ENCODE measurements at regions not wholly inside any gene's neighbourhood (a gene's known extent, or its start where the extent isn't known, plus 50 kb on each side); places are given as distances from the start of the nearest gene placed in this dataset.
"Not testable (repeated sequence)": the region's sequence is repeated elsewhere in the genome, so short reads cannot be mapped to it uniquely, and the experiment has no call there.

DNA sequence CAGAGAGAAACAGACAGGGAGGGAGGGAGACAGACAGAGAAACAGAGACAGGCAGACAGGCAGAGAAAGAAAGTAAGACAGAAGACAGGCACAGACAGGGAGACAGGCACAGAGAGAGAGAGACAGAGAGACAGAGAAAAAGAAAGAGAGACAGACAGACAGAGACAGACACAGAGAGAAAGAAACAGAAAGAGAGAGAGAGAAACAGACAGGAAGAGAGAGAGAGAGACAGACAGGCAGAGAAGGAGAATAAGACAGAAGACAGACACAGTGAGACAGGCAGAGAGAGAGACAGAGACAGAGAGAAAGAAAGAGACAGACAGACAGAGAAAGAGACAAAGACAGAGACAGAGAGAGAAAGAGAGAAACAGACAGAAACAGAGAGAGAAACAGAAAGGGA, 754.8 kb upstream of the DEFB115 start:
- Histone ChIP-seq H3K27me3 (ENCODE audit: insufficient read depth, low read depth) (peaks cover 31% of the 10 kb centered on the region; the same call in 1 of the 2 replicates), H3K27ac (no peak overlapping the region), H4K20me1 (ENCODE audit: insufficient read depth) (no peaks in the 10 kb centered on the region), H3K36me3 (ENCODE audit: low read depth) (no peaks in the 10 kb centered on the region), H3K4me3 (no peak overlapping the region), H3K4me2 (no peak overlapping the region), H2AFZ (no peak overlapping the region), H3K9me3 (ENCODE audit: insufficient read depth, low read depth) (no peaks in the 10 kb centered on the region), H3K9me2 (ENCODE audit: insufficient read depth) (no peaks in the 10 kb centered on the region), H3K4me1 (replicated peaks; ENCODE audit: insufficient read depth) (no peaks in the 10 kb centered on the region), H3K79me2 (ENCODE audit: low read depth) (no peaks in the 10 kb centered on the region), H3F3A (ENCODE audit: insufficient read depth, low read depth) (no peaks in the 10 kb centered on the region)
- CTCF ChIA-PET: no interaction called here
- BruUV-seq (replicated peaks): no TSS peak
- POLR2A ChIA-PET (ENCODE audit: unreplicated experiment): no interaction called here
- no peak for TF ChIP-seq EZH2 (IDR thresholded peaks at IDR 0.05; ENCODE audit: low read depth)
- TF ChIP-seq, protein P1, sequence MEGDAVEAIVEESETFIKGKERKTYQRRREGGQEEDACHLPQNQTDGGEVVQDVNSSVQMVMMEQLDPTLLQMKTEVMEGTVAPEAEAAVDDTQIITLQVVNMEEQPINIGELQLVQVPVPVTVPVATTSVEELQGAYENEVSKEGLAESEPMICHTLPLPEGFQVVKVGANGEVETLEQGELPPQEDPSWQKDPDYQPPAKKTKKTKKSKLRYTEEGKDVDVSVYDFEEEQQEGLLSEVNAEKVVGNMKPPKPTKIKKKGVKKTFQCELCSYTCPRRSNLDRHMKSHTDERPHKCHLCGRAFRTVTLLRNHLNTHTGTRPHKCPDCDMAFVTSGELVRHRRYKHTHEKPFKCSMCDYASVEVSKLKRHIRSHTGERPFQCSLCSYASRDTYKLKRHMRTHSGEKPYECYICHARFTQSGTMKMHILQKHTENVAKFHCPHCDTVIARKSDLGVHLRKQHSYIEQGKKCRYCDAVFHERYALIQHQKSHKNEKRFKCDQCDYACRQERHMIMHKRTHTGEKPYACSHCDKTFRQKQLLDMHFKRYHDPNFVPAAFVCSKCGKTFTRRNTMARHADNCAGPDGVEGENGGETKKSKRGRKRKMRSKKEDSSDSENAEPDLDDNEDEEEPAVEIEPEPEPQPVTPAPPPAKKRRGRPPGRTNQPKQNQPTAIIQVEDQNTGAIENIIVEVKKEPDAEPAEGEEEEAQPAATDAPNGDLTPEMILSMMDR (conservative IDR thresholded peaks at IDR 0.05): no peak
- intact Hi-C loops (cut with micrococcal nuclease; ENCODE audit: unreplicated experiment): no loop called here
- no peak for DNase-seq

DNA sequence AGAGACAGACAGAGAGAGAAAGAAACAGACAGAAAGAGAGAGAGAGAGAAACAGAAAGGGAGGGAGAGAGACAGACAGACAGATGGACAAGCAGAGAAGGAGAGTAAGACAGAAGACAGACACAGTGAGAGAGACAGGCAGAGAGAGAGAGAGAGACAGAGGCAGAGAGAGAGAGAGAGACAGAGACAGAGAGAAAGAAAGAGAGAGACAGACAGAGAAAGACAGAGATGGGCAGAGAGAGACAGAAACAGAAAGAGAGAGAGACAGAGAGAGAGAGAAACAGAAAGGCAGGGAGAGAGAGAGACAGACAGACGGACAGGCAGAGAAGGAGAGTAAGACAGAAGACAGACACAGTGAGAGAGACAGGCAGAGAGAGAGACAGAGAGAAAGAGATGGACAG, 754.3 kb upstream of the DEFB115 start:
- H3K27me3 ChIP-seq (ENCODE audit: insufficient read depth, low read depth): peaks cover 29% of the 10 kb centered on the region; the same call in 1 of the 2 replicates
- H3K4me1 ChIP-seq (replicated peaks; ENCODE audit: insufficient read depth); H3K4me2 ChIP-seq; H3K9me3 ChIP-seq (ENCODE audit: insufficient read depth, low read depth); H3K9me2 ChIP-seq (ENCODE audit: insufficient read depth); H2AFZ ChIP-seq; H3K4me3 ChIP-seq; H3K36me3 ChIP-seq (ENCODE audit: low read depth); H3F3A ChIP-seq (ENCODE audit: insufficient read depth, low read depth); H4K20me1 ChIP-seq (ENCODE audit: insufficient read depth); CTCF ChIA-PET; POLR2A ChIA-PET (ENCODE audit: unreplicated experiment); intact Hi-C loops (cut with micrococcal nuclease; ENCODE audit: unreplicated experiment); H3K27ac ChIP-seq; BruUV-seq (replicated peaks); H3K79me2 ChIP-seq (ENCODE audit: low read depth); DNase-seq: not testable (repeated sequence)

DNA sequence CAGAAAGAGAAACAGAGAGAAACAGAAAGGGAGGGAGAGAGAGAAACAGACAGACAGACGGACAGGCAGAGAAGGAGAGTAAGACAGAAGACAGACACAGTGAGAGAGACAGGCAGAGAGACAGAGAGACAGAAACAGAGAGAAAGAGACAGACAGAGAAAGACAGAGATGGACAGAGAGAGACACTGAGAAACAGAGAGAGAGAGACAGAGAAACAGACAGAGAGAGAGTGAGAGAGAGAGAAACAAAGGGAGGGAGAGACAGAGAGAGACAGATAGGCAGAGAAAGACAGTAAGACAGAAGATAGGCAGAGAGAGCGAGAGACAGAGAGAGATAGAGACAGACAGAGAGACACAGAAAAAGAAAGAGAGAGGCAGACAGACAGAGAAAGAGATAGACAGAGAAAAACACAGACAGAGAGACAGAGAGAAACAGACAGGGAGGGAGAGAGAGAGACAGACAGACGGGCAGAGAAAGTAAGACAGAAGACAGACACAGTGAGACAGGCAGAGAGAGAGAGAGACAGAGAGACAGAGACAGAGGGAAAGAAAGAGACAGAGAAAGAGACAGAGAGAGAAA, 753.4 kb upstream of the DEFB115 start:
- H3K27me3 ChIP-seq (ENCODE audit: insufficient read depth, low read depth): peaks cover 23% of the 10 kb centered on the region; the same call in 1 of the 2 replicates
- H3F3A ChIP-seq (ENCODE audit: insufficient read depth, low read depth): no peaks in the 10 kb centered on the region
- no TSS peak for BruUV-seq (replicated peaks)
- intact Hi-C loops (cut with micrococcal nuclease; ENCODE audit: unreplicated experiment): no loop called here
- DNase-seq: no peak
- CTCF ChIA-PET: no interaction called here
- no peak overlapping the region for H2AFZ ChIP-seq
- no peaks in the 10 kb centered on the region for H3K36me3 ChIP-seq (ENCODE audit: low read depth)
- no peaks in the 10 kb centered on the region for H3K79me2 ChIP-seq (ENCODE audit: low read depth)
- H3K4me2 ChIP-seq: no peak overlapping the region
- H3K9me3 ChIP-seq (ENCODE audit: insufficient read depth, low read depth): no peaks in the 10 kb centered on the region
- no peaks in the 10 kb centered on the region for H3K4me1 ChIP-seq (replicated peaks; ENCODE audit: insufficient read depth)
- no peak for TF ChIP-seq EZH2 (IDR thresholded peaks at IDR 0.05; ENCODE audit: low read depth)
- TF ChIP-seq, protein P1 (conservative IDR thresholded peaks at IDR 0.05): no peak
- H3K4me3 ChIP-seq: no peak overlapping the region
- no peaks in the 10 kb centered on the region for H3K9me2 ChIP-seq (ENCODE audit: insufficient read depth)
- H3K27ac ChIP-seq: no peak overlapping the region
- POLR2A ChIA-PET (ENCODE audit: unreplicated experiment): no interaction called here
- H4K20me1 ChIP-seq (ENCODE audit: insufficient read depth): no peaks in the 10 kb centered on the region

DNA sequence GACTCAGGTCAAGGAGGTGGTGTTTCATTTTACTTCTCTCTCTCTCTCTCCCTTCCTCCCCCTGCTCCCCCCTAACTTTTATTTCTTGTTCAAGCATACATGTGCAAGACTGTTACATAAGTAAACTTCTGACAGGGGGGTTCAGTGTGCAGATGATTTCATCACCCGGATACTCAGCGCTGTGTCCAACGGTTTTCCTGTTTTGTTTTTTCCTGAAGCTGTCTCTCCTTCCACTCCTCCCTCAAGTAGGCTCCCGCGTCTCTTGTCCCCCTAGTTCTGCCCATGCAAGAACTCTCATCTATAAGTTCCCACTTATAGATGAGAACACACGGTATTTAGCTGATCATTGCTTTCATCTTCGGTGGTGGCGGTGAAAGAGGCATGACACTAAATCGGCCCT, 751.9 kb upstream of the DEFB115 start:
- H3K4me1 ChIP-seq (replicated peaks; ENCODE audit: insufficient read depth): no peaks in the 10 kb centered on the region
- no peaks in the 10 kb centered on the region for H4K20me1 ChIP-seq (ENCODE audit: insufficient read depth)
- no peak for TF ChIP-seq EZH2 (IDR thresholded peaks at IDR 0.05; ENCODE audit: low read depth)
- TF ChIP-seq, protein P1 (conservative IDR thresholded peaks at IDR 0.05): no peak
- POLR2A ChIA-PET (ENCODE audit: unreplicated experiment): no interaction called here
- CTCF ChIA-PET: no interaction called here
- no peak for DNase-seq
- no peaks in the 10 kb centered on the region for H3K9me3 ChIP-seq (ENCODE audit: insufficient read depth, low read depth)
- intact Hi-C loops (cut with micrococcal nuclease; ENCODE audit: unreplicated experiment): no loop called here
- H3K79me2 ChIP-seq (ENCODE audit: low read depth): no peaks in the 10 kb centered on the region
- no peak overlapping the region for H3K4me2 ChIP-seq
- no peak overlapping the region for H2AFZ ChIP-seq
- no peaks in the 10 kb centered on the region for H3K9me2 ChIP-seq (ENCODE audit: insufficient read depth)
- no peaks in the 10 kb centered on the region for H3F3A ChIP-seq (ENCODE audit: insufficient read depth, low read depth)
- BruUV-seq (replicated peaks): no TSS peak
- no peak overlapping the region for H3K4me3 ChIP-seq
- no peak overlapping the region for H3K27ac ChIP-seq
- no peaks in the 10 kb centered on the region for H3K36me3 ChIP-seq (ENCODE audit: low read depth)
- peaks cover 20% of the 10 kb centered on the region; the same call in 1 of the 2 replicates for H3K27me3 ChIP-seq (ENCODE audit: insufficient read depth, low read depth)
